A549 (cell line): ENCODE measurements at regions not wholly inside any gene's neighbourhood (a gene's known extent, or its start where the extent isn't known, plus 50 kb on each side); places are given as distances from the start of the nearest gene placed in this dataset.
"Not testable (repeated sequence)": the region's sequence is repeated elsewhere in the genome, so short reads cannot be mapped to it uniquely, and the experiment has no call there.

Experiments used
- ATAC-seq, 2 experiments: fragments of 200-7000 bp in 1 of 2; fragments of >200 bp in 1 of 2; cut with Nextera tagmentation in 1 of 2; cut with Tn5 transposase in 1 of 2; 3 replicates each; pipeline versions ENCODE4 v1.8.0 to v1.9.1; 2018 to 2020; ENCODE audit warnings: mild to moderate bottlenecking in 1 of 2, moderate library complexity in 1 of 2
- CTCF ChIA-PET: fragments of 300-600 bp; sonication (Branson Sonifier 250); formaldehyde crosslinking; extraction: SDS; loops from one replicate; lab custom pipeline; 2021; ENCODE audit warnings: antibody characterized with exemption, inconsistent platforms; lab: Yijun Ruan, JAX
- POLR2A ChIA-PET: fragments of 350-600 bp; formaldehyde crosslinking; extraction: SDS; loops from one replicate; lab custom pipeline; 2021; ENCODE audit warnings: antibody characterized with exemption, inconsistent platforms; lab: Yijun Ruan, JAX
- DNase-seq, 2 experiments: peaks; one replicate each; pipeline versions ENCODE4 v3.0.0 to v3.0.0-alpha.2; 2011 to 2016; ENCODE audit warnings: low read depth in 1 of 2, low spot score in 1 of 2
- FAIRE-seq: peaks from 2 replicates; lab custom pipeline; 2011; peaks lifted over from hg19 to GRCh38; lab: Jason Lieb, UNC
- H3K27ac ChIP-seq, 2 experiments: fragments of >200 bp; sonication (Bioruptor Twin); formaldehyde crosslinking; 3 replicates each; pipeline ENCODE4 v1.5.1; 2016 to 2017
- H3K4me1 ChIP-seq: fragments of >200 bp; sonication (Bioruptor Twin); formaldehyde crosslinking; 3 replicates; pipeline ENCODE4 v1.6.1; 2016
- H3K4me2 ChIP-seq: fragments of >200 bp; sonication (Bioruptor Twin); formaldehyde crosslinking; 3 replicates; pipeline ENCODE4 v1.6.1; 2016
- H3K4me3 ChIP-seq: fragments of >200 bp; sonication (Bioruptor Twin); formaldehyde crosslinking; 3 replicates; pipeline ENCODE4 v1.5.1; 2016
- H3K9me3 ChIP-seq: fragments of >200 bp; sonication (Bioruptor Twin); formaldehyde crosslinking; 3 replicates; pipeline ENCODE4 v1.6.1; 2016
- CHD4 ChIP-seq: fragments of 200-600 bp; sonication (generic); IDR thresholded peaks from 2 replicates; pipeline ENCODE4 v1.6.1; 2016; ENCODE audit warnings: antibody characterized with exemption, mild to moderate bottlenecking, borderline replicate concordance
- EHF ChIP-seq: fragments of 250-450 bp; sonication (Bioruptor Pico); IDR thresholded peaks from 2 replicates; pipeline ENCODE4 v1.5.0; 2020; ENCODE audit warnings: mild to moderate bottlenecking
- EHMT2 ChIP-seq: fragments of 200-600 bp; sonication (generic); IDR thresholded peaks from 2 replicates; pipeline ENCODE4 v1.6.1; 2016; ENCODE audit warnings: antibody characterized with exemption, low read depth, mild to moderate bottlenecking, moderate library complexity
- FOSL2 ChIP-seq, 2 experiments: fragments of 450-650 bp in 1 of 2; fragments of >200 bp in 1 of 2; sonication (Bioruptor Twin) in 1 of 2; formaldehyde crosslinking; IDR thresholded peaks; 2 replicates each; pipeline versions ENCODE4 v1.5.0 to v1.6.1; 2016 to 2020; ENCODE audit warnings: mild to moderate bottlenecking in 1 of 2, moderate library complexity in 1 of 2
- GATA3 ChIP-seq: IDR thresholded peaks from 2 replicates; pipeline ENCODE4 v1.6.1; 2012; ENCODE audit warnings: borderline replicate concordance
- HES2 ChIP-seq: fragments of >200 bp; sonication (Bioruptor Twin); formaldehyde crosslinking; IDR thresholded peaks from 2 replicates; pipeline ENCODE4 v1.6.1; 2016
- KDM5A ChIP-seq: fragments of 200-600 bp; sonication (generic); IDR thresholded peaks from 2 replicates; pipeline ENCODE4 v1.6.1; 2016; ENCODE audit warnings: antibody characterized with exemption, mild to moderate bottlenecking
- NPAS2 ChIP-seq: fragments of 250-450 bp; sonication (Bioruptor Pico); IDR thresholded peaks from 2 replicates; pipeline ENCODE4 v1.8.0; 2022; ENCODE audit warnings: mild to moderate bottlenecking, moderate library complexity, borderline replicate concordance
- POLR2A ChIP-seq: IDR thresholded peaks from 2 replicates; pipeline ENCODE4 v1.6.1; 2012; ENCODE audit warnings: mild to moderate bottlenecking, low read length
- WGBS: methylation state at CpG from one replicate; pipeline ENCODE4 v1.1.6; 2017; ENCODE audit errors: missing lambda C conversion rate; 5-methylcytosine and 5-hydroxymethylcytosine counted together
- TF ChIP-seq, protein P1 (sequence below): fragments of 250-450 bp; sonication (Bioruptor Pico); IDR thresholded peaks from 2 replicates; pipeline ENCODE4 v1.5.0; 2021; ENCODE audit warnings: mild to moderate bottlenecking, moderate library complexity, borderline replicate concordance
- TF ChIP-seq, protein P2 (sequence below): fragments of >200 bp; sonication (Bioruptor Twin); formaldehyde crosslinking; IDR thresholded peaks from 3 replicates; pipeline ENCODE4 v1.6.1; 2016

GRCh38 chr7:68074242-68074641 lies 1077.6 kb downstream of the TYW1 start (continued):
- TF ChIP-seq EHMT2 (no peak), POLR2A (no peak), EHF (no peak)

GRCh38 chr7:68078157-68078710 lies 1081.6 kb downstream of the TYW1 start:
- ChIA-PET CTCF (no interaction called here), POLR2A (no interaction called here)
- Histone ChIP-seq H3K9me3 (peaks cover 3% of the 10 kb centered on the region; the same call in 1 of the 3 replicates), H3K4me1 (peaks cover 20% of the 10 kb centered on the region), H3K27ac (no peak overlapping the region), H3K4me3 (no peak overlapping the region), H3K4me2 (peak overlapping the region; percentile 38)
- WGBS: 17% methylated on average over 5 of the region's 5 CpGs
- ATAC-seq (peak in 1 of 2 experiments; percentile 51; a peak in 2 of 6 replicates), FAIRE-seq (peak; percentile 49), DNase-seq (no peak)
- TF ChIP-seq FOSL2 (IDR thresholded peaks at IDR 0.05): no peak
- TF ChIP-seq FOSL2 (CRISPR knock-in tag; IDR thresholded peaks at IDR 0.05): no peak
- peak; percentile 21; the same call in 1 of the 2 replicates for TF ChIP-seq GATA3

GRCh38 chr7:68082066-68082960 lies 1085.7 kb downstream of the TYW1 start:
- CTCF ChIA-PET, POLR2A ChIA-PET, H3K4me3 ChIP-seq, FAIRE-seq, DNase-seq, H3K9me3 ChIP-seq, H3K27ac ChIP-seq, H3K4me2 ChIP-seq, ATAC-seq: not testable (repeated sequence)
- H3K4me1 ChIP-seq: peaks cover 12% of the 10 kb centered on the region
- WGBS: 49% methylated on average over 5 of the region's 54 CpGs

- H3K9me3 ChIP-seq, H3K4me3 ChIP-seq, H3K4me2 ChIP-seq, POLR2A ChIA-PET, ATAC-seq, H3K4me1 ChIP-seq, CTCF ChIA-PET, H3K27ac ChIP-seq, DNase-seq, FAIRE-seq: not testable (repeated sequence)
- WGBS: 36% methylated on average over 5 of the region's 44 CpGs
These were observed 1086.5 kb downstream of the TYW1 start for GRCh38 chr7:68082961-68083657.

DNA sequence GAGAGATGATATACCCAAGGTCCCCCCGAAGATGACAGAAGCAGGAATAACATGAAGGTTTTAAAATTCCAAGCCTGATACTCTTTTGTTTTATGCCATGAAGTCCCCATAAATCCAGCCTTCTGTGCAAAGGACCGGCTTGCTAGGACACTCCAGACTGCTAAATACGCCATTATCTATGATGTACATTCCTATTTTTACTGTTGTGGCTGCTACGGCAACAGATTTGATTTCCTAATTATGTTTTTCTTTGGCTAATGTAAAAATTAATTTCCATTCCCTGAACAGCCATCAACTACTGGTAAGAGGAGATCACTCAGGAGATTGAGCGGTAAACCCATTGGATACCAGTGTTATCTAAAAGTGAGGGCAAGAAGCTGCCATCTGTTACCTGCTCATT lies 1090.8 kb downstream of the TYW1 start:
- WGBS: 50% methylated on average over 5 of the region's 5 CpGs
- CTCF ChIA-PET: no interaction called here

More for the DNA sequence above, 1090.8 kb downstream of the TYW1 start:
- no peak overlapping the region for H3K4me3 ChIP-seq
- TF ChIP-seq HES2 (no peak), KDM5A (no peak), CHD4 (no peak), NPAS2 (CRISPR knock-in tag) (no peak)
- TF ChIP-seq, protein P1, sequence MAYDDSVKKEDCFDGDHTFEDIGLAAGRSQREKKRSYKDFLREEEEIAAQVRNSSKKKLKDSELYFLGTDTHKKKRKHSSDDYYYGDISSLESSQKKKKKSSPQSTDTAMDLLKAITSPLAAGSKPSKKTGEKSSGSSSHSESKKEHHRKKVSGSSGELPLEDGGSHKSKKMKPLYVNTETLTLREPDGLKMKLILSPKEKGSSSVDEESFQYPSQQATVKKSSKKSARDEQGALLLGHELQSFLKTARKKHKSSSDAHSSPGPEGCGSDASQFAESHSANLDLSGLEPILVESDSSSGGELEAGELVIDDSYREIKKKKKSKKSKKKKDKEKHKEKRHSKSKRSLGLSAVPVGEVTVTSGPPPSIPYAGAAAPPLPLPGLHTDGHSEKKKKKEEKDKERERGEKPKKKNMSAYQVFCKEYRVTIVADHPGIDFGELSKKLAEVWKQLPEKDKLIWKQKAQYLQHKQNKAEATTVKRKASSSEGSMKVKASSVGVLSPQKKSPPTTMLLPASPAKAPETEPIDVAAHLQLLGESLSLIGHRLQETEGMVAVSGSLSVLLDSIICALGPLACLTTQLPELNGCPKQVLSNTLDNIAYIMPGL (CRISPR knock-in tag): no peak
- TF ChIP-seq, protein P2, sequence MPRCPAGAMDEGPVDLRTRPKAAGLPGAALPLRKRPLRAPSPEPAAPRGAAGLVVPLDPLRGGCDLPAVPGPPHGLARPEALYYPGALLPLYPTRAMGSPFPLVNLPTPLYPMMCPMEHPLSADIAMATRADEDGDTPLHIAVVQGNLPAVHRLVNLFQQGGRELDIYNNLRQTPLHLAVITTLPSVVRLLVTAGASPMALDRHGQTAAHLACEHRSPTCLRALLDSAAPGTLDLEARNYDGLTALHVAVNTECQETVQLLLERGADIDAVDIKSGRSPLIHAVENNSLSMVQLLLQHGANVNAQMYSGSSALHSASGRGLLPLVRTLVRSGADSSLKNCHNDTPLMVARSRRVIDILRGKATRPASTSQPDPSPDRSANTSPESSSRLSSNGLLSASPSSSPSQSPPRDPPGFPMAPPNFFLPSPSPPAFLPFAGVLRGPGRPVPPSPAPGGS: no peak
- FAIRE-seq: no peak
- no peak overlapping the region for H3K27ac ChIP-seq
- no peak overlapping the region for H3K4me2 ChIP-seq
- POLR2A ChIA-PET: no interaction called here
- no peak for ATAC-seq
- H3K4me1 ChIP-seq: peaks cover 8% of the 10 kb centered on the region; the same call in 2 of the 3 replicates
- DNase-seq: no peak
- H3K9me3 ChIP-seq: peaks cover 3% of the 10 kb centered on the region; the same call in 1 of the 3 replicates
